Mesothelial cell of epicardium (in vitro differentiated cells): ENCODE measurements at regions not wholly inside any gene's neighbourhood (a gene's known extent, or its start where the extent isn't known, plus 50 kb on each side); places are given as distances from the start of the nearest gene placed in this dataset.

ENCODE experiments used
- DNase-seq, 2 experiments: peaks; one replicate each; pipeline ENCODE4 v3.0.0; 2021; ENCODE audit warnings: low spot score in 2 of 2; ENCODE audit not compliant: unreplicated experiment in 2 of 2
- H3K27ac Mint-ChIP-seq: 2 replicates; pipeline ENCODE4 v1.8.0; 2021; ENCODE audit warnings: mixed read lengths
- H3K27me3 Mint-ChIP-seq: 2 replicates; pipeline ENCODE4 v1.8.0; 2021; ENCODE audit warnings: low read depth, mixed read lengths
- H3K36me3 Mint-ChIP-seq: 2 replicates; pipeline ENCODE4 v1.8.0; 2021; ENCODE audit warnings: mixed read lengths
- H3K4me1 Mint-ChIP-seq: 2 replicates; pipeline ENCODE4 v1.8.0; 2021; ENCODE audit warnings: mixed read lengths
- H3K4me3 Mint-ChIP-seq: 2 replicates; pipeline ENCODE4 v1.8.0; 2021; ENCODE audit warnings: mild to moderate bottlenecking, moderate library complexity, mixed read lengths
- H3K9me3 Mint-ChIP-seq: 2 replicates; pipeline ENCODE4 v1.8.0; 2021; ENCODE audit warnings: mixed read lengths
- CTCF ChIP-seq: fragments of 200-600 bp; sonication (generic); IDR thresholded peaks from one replicate; pipeline ENCODE4 v1.5.0; 2021; ENCODE audit warnings: antibody characterized with exemption; ENCODE audit not compliant: unreplicated experiment

- Mint-ChIP-seq H3K27me3 (peaks cover 40% of the 10 kb centered on the region), H3K36me3 (no peaks in the 10 kb centered on the region), H3K27ac (no peak overlapping the region)
Measured at GRCh38 chr17:51528111-51528510, 267.8 kb downstream of the UTP18 start.

GRCh38 chr17:51533219-51533618 is 272.9 kb downstream of the UTP18 start:
- H3K27ac Mint-ChIP-seq: no peak overlapping the region
- no peaks in the 10 kb centered on the region for H3K4me1 Mint-ChIP-seq
- no peak overlapping the region for H3K4me3 Mint-ChIP-seq
- no peaks in the 10 kb centered on the region for H3K36me3 Mint-ChIP-seq
- peaks cover 32% of the 10 kb centered on the region for H3K27me3 Mint-ChIP-seq
- H3K9me3 Mint-ChIP-seq: no peaks in the 10 kb centered on the region
- TF ChIP-seq CTCF: no peak
- no peak for DNase-seq

More at GRCh38 chr17:51528111-51528510, 267.8 kb downstream of the UTP18 start:
- H3K9me3 Mint-ChIP-seq: peaks cover 11% of the 10 kb centered on the region
- TF ChIP-seq CTCF: no peak
- no peak for DNase-seq
- no peak overlapping the region for H3K4me3 Mint-ChIP-seq
- H3K4me1 Mint-ChIP-seq: no peaks in the 10 kb centered on the region

DNA sequence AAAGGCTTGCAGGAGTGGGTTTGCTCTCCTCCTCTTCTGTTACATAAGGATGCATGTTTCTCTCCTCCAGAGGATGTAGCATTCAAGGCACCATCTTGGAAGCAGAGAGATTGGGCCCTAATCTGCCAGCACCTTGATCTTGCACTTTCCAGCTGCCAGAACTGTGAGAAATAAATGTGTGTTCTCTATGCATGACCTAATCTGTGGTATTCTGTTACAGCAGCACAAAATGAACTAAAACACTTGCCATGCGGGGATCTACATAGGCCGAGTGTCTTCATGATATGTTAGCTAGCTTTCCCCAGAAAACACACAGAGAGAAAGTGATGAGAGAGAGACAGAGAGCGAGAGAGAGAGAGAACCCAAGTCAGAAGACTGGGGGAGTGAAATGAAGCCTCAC is 273.5 kb downstream of the UTP18 start:
- H3K9me3 Mint-ChIP-seq: no peaks in the 10 kb centered on the region
- H3K27ac Mint-ChIP-seq: no peak overlapping the region
- peaks cover 33% of the 10 kb centered on the region for H3K27me3 Mint-ChIP-seq
- TF ChIP-seq CTCF: no peak
- H3K36me3 Mint-ChIP-seq: no peaks in the 10 kb centered on the region
- H3K4me3 Mint-ChIP-seq: no peak overlapping the region
- DNase-seq: no peak
- no peaks in the 10 kb centered on the region for H3K4me1 Mint-ChIP-seq

- peaks cover 22% of the 10 kb centered on the region for H3K27me3 Mint-ChIP-seq
- H3K9me3 Mint-ChIP-seq: no peaks in the 10 kb centered on the region
- no peaks in the 10 kb centered on the region for H3K4me1 Mint-ChIP-seq
- no peak overlapping the region for H3K27ac Mint-ChIP-seq
- no peaks in the 10 kb centered on the region for H3K36me3 Mint-ChIP-seq
- no peak overlapping the region for H3K4me3 Mint-ChIP-seq
- TF ChIP-seq CTCF: no peak
- DNase-seq: no peak
Measured at GRCh38 chr17:51536627-51537026, 276.3 kb downstream of the UTP18 start.

- Mint-ChIP-seq H3K4me3 (no peak overlapping the region), H3K9me3 (no peaks in the 10 kb centered on the region), H3K27ac (no peak overlapping the region), H3K36me3 (no peaks in the 10 kb centered on the region), H3K4me1 (no peaks in the 10 kb centered on the region), H3K27me3 (peaks cover 18% of the 10 kb centered on the region)
- DNase-seq: no peak
- no peak for TF ChIP-seq CTCF
Measured at GRCh38 chr17:51537996-51538550, 277.7 kb downstream of the UTP18 start.

- Mint-ChIP-seq H3K9me3 (no peaks in the 10 kb centered on the region), H3K27ac (no peak overlapping the region), H3K27me3 (peaks cover 17% of the 10 kb centered on the region), H3K4me1 (no peaks in the 10 kb centered on the region), H3K4me3 (no peak overlapping the region), H3K36me3 (no peaks in the 10 kb centered on the region)
- TF ChIP-seq CTCF: no peak
- DNase-seq: no peak
Measured at GRCh38 chr17:51540151-51540550, 279.8 kb downstream of the UTP18 start.
